ENCODE measurements at regions not wholly inside any gene's neighbourhood (a gene's known extent, or its start where the extent isn't known, plus 50 kb on each side); places are given as distances from the start of the nearest gene placed in this dataset.

DNA sequence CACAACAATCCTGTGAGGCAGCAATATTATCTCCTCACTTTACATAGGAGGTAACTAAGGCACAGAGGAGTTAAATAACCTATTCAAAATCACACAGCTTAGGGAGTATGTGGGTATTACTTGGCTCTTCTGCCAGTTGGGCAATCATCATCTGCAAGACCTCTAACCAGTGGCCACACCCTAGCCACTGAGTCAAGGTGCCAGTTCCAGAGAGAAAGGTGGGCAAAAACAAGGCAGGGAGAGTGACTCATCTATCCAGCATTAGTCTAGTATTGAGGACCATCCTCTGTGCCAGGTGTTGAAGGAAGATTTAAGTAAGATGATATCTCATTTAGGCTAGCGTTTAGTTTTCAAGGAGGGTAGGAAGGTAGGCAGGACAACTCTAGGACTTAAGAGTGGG lies 113.9 kb upstream of the EOLA2 start:
- Histone ChIP-seq H3K36me3 (no peaks in the 10 kb centered on the region), H3K4me3 (no peak overlapping the region), H3K27me3 (no peaks in the 10 kb centered on the region), H3K27ac (no peak overlapping the region), H3K4me1 (peaks cover 0 to 5% (median 0%) of the 10 kb centered on the region in 9 donors), H3K9me3 (no peaks in the 10 kb centered on the region)
- DNase-seq: no peak
- 75 to 95% methylated on average over 1 of the region's 1 CpG for WGBS, 2 donors
- TF ChIP-seq, protein P1, sequence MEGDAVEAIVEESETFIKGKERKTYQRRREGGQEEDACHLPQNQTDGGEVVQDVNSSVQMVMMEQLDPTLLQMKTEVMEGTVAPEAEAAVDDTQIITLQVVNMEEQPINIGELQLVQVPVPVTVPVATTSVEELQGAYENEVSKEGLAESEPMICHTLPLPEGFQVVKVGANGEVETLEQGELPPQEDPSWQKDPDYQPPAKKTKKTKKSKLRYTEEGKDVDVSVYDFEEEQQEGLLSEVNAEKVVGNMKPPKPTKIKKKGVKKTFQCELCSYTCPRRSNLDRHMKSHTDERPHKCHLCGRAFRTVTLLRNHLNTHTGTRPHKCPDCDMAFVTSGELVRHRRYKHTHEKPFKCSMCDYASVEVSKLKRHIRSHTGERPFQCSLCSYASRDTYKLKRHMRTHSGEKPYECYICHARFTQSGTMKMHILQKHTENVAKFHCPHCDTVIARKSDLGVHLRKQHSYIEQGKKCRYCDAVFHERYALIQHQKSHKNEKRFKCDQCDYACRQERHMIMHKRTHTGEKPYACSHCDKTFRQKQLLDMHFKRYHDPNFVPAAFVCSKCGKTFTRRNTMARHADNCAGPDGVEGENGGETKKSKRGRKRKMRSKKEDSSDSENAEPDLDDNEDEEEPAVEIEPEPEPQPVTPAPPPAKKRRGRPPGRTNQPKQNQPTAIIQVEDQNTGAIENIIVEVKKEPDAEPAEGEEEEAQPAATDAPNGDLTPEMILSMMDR (IDR thresholded peaks at IDR 0.05): no peak
- ATAC-seq: no peak
- intact Hi-C loops (cut with DNase I): no loop called here

DNA sequence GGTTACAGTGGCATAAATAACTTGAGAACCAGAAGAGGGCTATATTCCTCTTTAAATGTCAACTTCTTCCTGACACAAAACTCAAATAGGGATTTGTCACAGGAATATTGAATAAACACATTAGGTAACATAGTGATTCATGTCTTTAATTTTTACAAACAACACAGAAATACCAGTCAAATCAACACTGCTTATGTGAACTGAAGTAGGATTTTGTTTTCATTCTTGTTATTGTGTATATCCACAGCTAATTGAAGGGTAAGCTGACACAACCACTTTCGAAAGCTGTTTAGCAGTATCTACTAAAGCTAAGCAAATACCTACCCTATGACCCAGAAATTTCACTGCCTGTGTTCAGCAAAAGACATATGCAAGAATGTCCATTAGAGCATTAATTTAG lies 120.4 kb upstream of the EOLA2 start:
- Histone ChIP-seq H3K4me1 (peaks cover 0 to 13% (median 0%) of the 10 kb centered on the region in 9 donors), H3K36me3 (no peaks in the 10 kb centered on the region), H3K27me3 (no peaks in the 10 kb centered on the region), H3K4me3 (no peak overlapping the region), H3K27ac (no peak overlapping the region), H3K9me3 (no peaks in the 10 kb centered on the region)
- no peak for DNase-seq
- intact Hi-C loops (cut with DNase I): no loop called here
- TF ChIP-seq, protein P1 (IDR thresholded peaks at IDR 0.05): no peak
- ATAC-seq: no peak
- 98 to 100% methylated on average over 1 of the region's 1 CpG for WGBS, 2 donors

DNA sequence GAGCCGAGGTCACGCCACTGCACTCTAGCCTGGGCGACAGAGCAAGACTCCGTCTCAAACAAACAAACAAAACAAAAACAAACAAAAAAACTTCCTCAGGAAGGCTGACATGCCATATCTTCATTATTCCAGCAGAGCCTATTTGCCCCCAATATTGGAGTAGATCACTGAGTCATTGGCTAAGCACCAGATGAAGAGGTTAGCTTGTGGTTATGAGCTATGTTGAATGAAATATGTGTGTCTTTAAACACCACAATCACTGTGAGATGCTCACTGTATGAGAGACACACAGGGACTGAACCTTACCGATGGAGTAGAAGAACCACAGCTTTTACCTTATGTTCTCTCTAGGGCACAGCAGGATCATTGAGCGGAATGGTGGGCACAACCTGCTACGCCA lies 122.1 kb upstream of the EOLA2 start:
- 95 to 100% methylated on average over 7 of the region's 7 CpGs for WGBS, 2 donors
- TF ChIP-seq, protein P1 (IDR thresholded peaks at IDR 0.05): no peak
- H3K4me3 ChIP-seq: no peak overlapping the region
- H3K9me3 ChIP-seq: no peaks in the 10 kb centered on the region
- no peaks in the 10 kb centered on the region for H3K36me3 ChIP-seq
- H3K27me3 ChIP-seq: no peaks in the 10 kb centered on the region
- DNase-seq (no peak), ATAC-seq (no peak)
- H3K27ac ChIP-seq: no peak overlapping the region
- intact Hi-C loops (cut with DNase I): no loop called here
- H3K4me1 ChIP-seq: peaks cover 0 to 13% (median 0%) of the 10 kb centered on the region in 9 donors

DNA sequence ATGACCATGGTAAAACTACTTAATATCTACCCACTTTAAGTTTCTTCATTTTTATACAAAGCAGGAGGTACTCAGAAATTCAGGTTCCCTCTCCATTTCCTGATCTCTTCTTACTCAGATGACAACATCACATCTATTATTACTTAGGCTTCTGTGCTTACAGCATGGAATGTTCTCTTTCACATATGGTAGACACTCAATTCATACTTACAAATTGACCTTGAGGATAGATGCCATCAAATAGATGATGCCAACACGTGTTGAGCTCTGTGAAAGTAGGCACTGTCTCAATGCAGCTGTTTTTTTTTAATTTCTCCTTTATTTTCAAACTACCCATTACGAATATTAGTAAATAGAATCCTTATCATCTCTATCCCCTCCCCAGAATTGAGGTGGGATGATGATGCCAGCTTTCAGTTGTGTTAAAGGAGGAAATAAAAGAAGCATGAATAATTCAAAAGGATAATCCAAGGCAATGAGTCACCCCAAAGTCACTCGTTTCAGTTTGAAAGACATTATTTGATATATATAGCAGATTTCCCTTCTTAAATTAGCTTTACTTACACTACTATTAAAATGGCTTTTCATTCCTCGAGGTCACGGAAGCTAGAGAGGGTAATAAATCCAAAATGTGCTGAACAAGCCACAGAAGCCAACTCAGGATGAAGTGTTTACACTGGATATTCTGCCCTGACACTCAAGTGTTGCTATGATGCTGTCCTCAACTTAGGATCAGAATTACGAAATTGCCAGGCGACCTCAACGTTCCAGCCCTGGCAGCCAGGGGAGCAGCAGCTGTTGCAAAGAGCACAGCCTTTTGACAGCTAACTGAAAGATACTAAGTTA lies 124.2 kb upstream of the EOLA2 start:
- H3K4me1 ChIP-seq: peaks cover 0 to 13% (median 0%) of the 10 kb centered on the region in 9 donors
- H3K4me3 ChIP-seq: no peak overlapping the region
- H3K27me3 ChIP-seq: no peaks in the 10 kb centered on the region
- ATAC-seq (peak in 4 of 8 donors; percentile 41 to 97 (median 64)), DNase-seq (peak in 1 of 2 donors; percentile 29)
- no peak overlapping the region for H3K27ac ChIP-seq
- intact Hi-C loops (cut with DNase I): no loop called here
- no peaks in the 10 kb centered on the region for H3K36me3 ChIP-seq
- no peaks in the 10 kb centered on the region for H3K9me3 ChIP-seq
- TF ChIP-seq, protein P1 (IDR thresholded peaks at IDR 0.05): peak in 1 of 9 donors; percentile 9
- WGBS, 2 donors: 33 to 36% methylated on average over 8 of the region's 8 CpGs

Measured in heart right ventricle (tissue), 16 donors.